ENCODE measurements at regions not wholly inside any gene's neighbourhood (a gene's known extent, or its start where the extent isn't known, plus 50 kb on each side); places are given as distances from the start of the nearest gene placed in this dataset.
"Not testable (repeated sequence)": the region's sequence is repeated elsewhere in the genome, so short reads cannot be mapped to it uniquely, and the experiment has no call there.

DNA sequence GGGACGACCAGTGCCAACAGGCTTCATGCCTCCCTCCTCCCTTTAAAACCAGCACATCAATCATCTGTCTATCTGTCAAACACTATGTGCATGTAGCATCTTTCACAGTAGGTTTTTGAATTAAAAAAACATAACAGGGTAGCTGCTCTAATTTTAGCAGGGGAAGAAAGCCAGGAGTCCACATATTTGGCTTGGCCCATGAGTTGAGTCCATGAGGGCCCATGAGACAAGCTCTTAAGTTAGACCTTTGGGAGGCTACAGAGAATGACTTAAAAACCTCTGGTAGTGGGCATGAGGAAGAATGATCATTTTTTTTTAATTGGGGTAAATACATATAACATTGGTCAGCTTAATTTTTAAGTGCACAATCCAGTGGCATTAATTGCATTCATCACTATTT, 194.9 kb downstream of the UTRN start:
- no peak for DNase-seq

DNA sequence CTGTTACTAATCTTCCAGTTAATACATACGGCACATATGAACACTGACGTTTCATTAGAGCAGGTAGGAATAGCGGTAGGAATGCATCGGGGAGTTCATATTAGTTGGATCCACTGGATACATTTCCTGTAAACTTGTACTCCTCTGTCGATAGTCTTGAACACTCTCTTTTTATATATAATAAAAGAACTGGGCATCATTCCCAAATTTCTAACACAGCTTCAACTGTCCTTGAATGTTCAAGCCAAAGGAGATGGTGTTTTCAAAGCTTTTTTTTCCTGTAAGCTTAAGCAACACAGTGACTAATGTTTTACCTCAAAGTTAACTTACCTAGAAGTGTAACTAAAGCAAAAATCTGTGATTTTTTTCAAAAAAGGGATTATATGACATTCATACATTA, 195.3 kb downstream of the UTRN start:
- DNase-seq, result no peak

- no peak for DNase-seq
Observed at GRCh38 chr6:144481527-144481926, 196.4 kb downstream of the UTRN start.

GRCh38 chr6:144482142-144482541, 197.0 kb downstream of the UTRN start:
- DNase-seq, result peak; percentile 55

DNA sequence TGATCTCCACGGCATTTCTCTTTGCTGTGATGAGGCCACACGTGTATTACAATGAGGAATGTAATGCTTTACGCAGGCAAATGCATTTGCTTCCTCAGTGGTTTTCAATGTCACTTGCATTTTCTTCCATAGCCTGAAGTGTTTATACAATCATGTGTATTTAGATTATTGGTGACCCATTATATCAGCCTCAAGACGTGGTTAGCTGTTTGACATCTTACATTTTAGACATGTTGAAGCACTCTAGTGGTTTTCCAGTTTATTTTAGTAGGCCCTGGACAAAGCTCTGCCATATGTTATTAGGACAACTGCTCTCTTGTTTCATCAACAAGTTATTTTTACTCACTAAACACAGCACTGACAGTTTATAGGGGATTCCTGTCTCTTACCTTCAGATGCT, 200.4 kb downstream of the UTRN start:
- no peak for DNase-seq

DNA sequence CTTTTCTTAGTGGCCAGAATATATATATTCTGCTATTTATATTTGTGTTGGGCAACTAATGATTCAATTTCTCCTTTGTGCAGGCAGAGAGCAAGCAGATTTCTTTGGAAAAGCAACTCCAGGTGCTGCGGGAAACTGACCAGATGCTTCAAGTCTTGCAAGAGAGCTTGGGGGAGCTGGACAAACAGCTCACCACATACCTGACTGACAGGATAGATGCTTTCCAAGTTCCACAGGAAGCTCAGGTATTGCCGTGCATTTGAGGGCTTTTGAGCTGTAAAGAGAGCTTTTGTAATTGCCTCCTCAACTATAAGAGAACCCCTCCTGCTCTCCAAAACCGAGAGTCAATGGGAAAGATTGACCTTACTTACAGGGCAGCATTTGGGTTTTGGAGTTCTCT, 203.5 kb downstream of the UTRN start:
- DNase-seq, result no peak

GRCh38 chr6:144493035-144493910, 208.1 kb downstream of the UTRN start:
- DNase-seq, result no peak

GRCh38 chr6:144495076-144495475, 209.9 kb downstream of the UTRN start:
- DNase-seq, result not testable (repeated sequence)

DNA sequence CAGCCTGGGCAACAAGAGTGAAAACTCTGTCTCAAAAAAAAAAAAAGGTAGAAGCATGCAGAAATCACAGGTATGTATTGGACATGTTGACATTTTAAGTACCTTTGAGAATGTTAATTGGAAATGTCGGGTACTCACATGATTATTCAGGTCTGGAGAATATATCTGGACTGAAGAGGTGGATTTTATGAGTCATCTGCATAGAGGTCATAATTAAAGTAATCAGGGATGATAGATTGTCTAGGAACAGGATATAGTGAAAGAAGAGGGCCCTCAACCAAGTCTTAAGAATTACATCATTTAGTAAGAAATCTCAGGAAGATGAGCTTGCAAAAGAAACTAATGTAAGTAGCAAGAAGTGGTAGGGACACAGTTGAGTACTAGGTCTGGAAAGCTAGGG, 212.5 kb downstream of the UTRN start:
- no peak for DNase-seq

GRCh38 chr6:144500892-144501291, 215.8 kb downstream of the UTRN start:
- DNase-seq, result no peak

GRCh38 chr6:144505214-144505613, 220.1 kb downstream of the UTRN start:
- not testable (repeated sequence) for DNase-seq

DNA sequence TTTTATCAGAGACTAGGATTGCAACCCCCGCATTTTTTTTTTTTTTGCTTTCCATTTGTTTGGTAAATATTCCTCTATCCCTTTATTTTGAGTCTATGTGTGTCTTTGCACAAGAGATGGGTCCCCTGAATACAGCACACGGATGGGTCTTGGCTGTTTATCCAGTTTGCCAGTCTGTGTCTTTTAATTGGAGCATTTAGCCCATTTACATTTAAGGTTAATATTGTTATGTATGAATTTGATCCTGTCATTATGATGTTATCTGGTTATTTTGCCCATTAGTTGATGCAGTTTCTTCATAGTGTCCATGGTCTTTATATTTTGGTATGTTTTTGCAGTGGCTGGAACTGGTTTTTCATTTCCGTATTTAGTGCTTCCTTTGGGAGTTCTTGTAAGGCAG, 220.9 kb downstream of the UTRN start:
- not testable (repeated sequence) for DNase-seq

- not testable (repeated sequence) for DNase-seq
Observed at GRCh38 chr6:144507772-144508312, 222.7 kb downstream of the UTRN start.

DNA sequence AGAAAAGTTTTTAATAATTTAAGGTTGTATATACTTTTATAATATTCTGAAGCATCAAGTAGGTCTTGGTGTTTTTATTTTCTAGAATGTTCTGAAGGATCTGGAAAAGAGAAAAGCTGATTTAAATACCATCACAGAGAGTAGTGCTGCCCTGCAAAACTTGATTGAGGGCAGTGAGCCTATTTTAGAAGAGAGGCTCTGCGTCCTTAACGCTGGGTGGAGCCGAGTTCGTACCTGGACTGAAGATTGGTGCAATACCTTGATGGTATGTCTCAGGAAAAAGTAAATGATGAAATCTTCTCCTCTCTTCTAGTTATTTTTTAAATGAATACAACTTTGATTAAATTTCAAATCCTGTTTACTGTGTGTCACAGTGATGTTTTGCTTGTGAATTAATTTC, 225.7 kb downstream of the UTRN start:
- no peak for DNase-seq

DNA sequence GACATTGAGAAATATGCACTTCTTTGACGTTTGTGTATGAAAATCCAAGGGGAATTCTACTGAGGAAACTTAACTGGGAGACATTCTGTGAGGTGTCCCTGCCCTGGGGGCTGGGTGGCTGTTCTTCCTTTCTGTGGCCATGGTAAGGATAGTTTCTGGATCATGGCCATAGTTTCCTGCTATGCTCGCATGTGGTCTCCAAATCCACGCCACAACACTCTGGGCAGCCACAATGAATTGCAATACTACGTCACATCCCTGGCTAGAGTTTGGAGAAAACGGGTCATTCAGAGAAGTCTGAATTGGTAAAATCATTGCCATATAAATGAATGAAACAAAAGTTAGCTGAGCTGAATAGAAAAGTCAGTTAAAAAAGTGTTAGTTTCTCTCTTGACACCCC, 230.6 kb downstream of the UTRN start:
- DNase-seq, result no peak

GRCh38 chr6:144519426-144519825, 234.3 kb downstream of the UTRN start:
- no peak for DNase-seq

DNA sequence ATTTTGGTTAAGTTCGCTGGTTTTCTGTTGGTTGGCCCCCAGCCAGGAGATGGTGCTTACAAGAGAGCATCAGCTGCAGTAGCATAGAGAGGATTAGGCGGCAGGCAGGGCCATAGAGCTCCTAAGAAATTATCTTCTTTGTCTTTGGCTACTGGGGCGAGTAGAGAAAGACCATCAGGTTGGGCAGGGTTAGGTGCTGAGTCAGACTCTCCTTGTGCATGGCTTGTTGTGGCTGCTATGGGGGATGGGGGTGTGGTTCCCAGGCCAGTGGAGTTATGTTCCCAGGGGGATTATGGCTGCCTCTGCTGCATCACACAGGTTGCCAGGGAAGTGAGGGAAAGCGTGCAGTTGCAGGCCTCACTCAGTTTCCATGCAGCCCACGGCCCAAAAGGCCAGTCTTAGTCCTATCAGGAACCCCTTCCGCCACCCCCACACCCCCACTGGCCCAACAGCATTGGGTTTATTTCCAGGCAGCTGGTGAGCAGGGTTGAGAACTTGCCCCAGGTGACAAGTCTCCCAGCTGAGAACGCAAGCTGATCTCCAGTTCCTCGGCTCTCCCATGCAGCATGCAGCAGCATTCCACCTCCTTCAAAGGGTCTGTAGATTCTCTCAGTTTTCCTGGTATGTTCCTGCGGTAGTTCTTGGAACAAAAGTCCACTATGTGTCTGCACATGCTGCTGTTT, 243.7 kb downstream of the UTRN start:
- no peak for DNase-seq

DNA sequence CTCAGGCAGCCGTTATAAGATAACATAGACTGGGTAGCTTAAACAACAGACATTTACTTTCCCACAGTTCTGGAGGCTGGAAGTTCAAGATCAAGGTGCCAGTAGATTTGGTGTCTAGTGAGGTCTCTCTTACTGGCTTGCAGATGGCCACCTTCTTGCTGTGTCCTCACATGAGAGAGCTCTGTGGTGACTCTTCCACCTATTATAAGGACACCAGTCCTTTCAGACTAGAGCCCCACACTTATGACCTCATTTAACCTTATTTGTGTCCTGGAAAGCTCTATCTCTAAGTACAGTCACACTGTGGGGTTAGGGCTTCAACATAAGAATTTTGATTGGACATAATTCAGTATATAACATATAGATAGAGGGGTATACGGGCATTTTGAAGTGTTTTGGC, 245.0 kb downstream of the UTRN start:
- DNase-seq, result no peak

DNA sequence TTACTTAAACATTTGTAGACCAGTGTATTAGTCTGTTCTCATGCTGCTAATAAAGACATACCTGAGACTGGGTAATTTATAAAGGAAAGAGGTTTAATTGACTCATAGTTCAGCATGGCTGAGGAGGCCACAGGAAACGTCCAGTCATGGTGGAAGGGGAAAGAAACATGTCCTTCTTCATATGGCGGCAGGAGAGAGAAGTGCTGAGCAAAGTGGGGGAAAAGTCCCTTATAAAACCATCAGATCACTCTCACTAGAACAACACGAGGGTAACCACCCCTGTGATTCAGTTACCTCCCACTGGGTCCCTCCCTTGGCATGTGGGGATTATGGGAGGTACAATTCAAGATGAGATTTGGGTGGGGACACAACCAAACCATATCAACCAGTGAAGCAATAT, 247.1 kb downstream of the UTRN start:
- not testable (repeated sequence) for DNase-seq

- DNase-seq, result no peak
Observed at GRCh38 chr6:144534180-144534579, 249.0 kb downstream of the UTRN start.

- no peak for DNase-seq
Observed at GRCh38 chr6:144535630-144536029, 250.5 kb downstream of the UTRN start.

DNA sequence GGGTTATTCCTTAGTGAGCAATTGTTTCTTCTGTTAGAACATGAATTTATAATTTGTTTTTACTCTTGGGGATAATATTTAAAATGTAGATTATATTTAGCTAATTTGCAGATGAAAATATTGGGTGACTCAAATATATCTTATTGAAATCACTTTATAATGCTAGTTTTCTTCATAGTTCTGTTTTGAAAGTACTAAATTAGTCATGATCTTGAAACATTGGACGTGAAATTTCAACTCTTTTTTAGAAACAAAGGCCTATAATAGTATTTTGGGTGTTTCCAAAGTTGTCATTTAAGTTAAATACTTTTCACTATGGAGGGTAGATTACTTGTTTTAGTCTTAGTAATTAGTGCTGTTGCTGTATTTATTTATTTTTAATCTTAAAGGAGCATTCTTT, 250.9 kb downstream of the UTRN start:
- DNase-seq, result no peak

GRCh38 chr6:144543006-144543871, 258.1 kb downstream of the UTRN start:
- DNase-seq, result no peak

All from effector CD4-positive, alpha-beta T cell (primary cell).